HepG2 (cell line): ENCODE measurements at regions not wholly inside any gene's neighbourhood (a gene's known extent, or its start where the extent isn't known, plus 50 kb on each side); places are given as distances from the start of the nearest gene placed in this dataset.

Experiments used
- ATAC-seq: fragments of 200-7000 bp; cut with Tn5 transposase; 3 replicates; pipeline ENCODE4 v1.9.1; 2020; ENCODE audit warnings: mild to moderate bottlenecking, moderate library complexity
- BruUV-seq: library from RNA; stranded (reverse); fragments of 400-500 nt; replicated peaks from 2 replicates; lab custom pipeline; 2021; lab: Mats Ljungman, UMichigan
- CTCF ChIA-PET: fragments of 300-600 bp; formaldehyde crosslinking; extraction: SDS; loops from one replicate; lab custom pipeline; 2021; ENCODE audit warnings: low total read pairs, inconsistent platforms, low intra/inter-chr PET ratio; lab: Yijun Ruan, JAX
- POLR2A ChIA-PET: fragments of 350-600 bp; sonication (Branson Sonifier 250); formaldehyde crosslinking; loops from one replicate; lab custom pipeline; 2020; ENCODE audit warnings: antibody characterized with exemption, inconsistent platforms; lab: Yijun Ruan, JAX
- DNase-seq: peaks from one replicate; pipeline ENCODE4 v3.0.0-alpha.2; 2015; ENCODE audit warnings: low spot score
- FAIRE-seq: peaks from 3 replicates; lab custom pipeline; 2011; peaks lifted over from hg19 to GRCh38; lab: Jason Lieb, UNC
- H2AFZ ChIP-seq: one replicate; pipeline ENCODE4 v1.6.1; 2011; ENCODE audit warnings: low read length, inconsistent platforms
- H3K27ac ChIP-seq: fragments of 300-600 bp; 3 replicates; pipeline ENCODE4 v1.8.0; 2011; ENCODE audit warnings: mixed run types, mild to moderate bottlenecking, mixed read lengths, low read length, inconsistent platforms; ENCODE audit not compliant: insufficient read depth; ENCODE audit errors: extremely low read length
- H3K27me3 ChIP-seq, 2 experiments: fragments of 200-600 bp in 1 of 2; 2 replicates in 1 of 2; 3 replicates in 1 of 2; pipeline versions ENCODE4 v1.6.0 to v1.8.0; 2011; ENCODE audit warnings: low read length in 2 of 2, mild to moderate bottlenecking in 2 of 2, moderate library complexity in 2 of 2, inconsistent platforms in 1 of 2; ENCODE audit not compliant: insufficient read depth in 2 of 2, control insufficient read depth in 1 of 2
- H3K36me3 ChIP-seq, 2 experiments: fragments of 200-600 bp in 1 of 2; replicated peaks in 1 of 2; 2 replicates in 1 of 2; 3 replicates in 1 of 2; pipeline versions ENCODE4 v1.5.1 to v1.8.0; 2011; ENCODE audit warnings: low read length in 2 of 2, inconsistent platforms in 1 of 2; ENCODE audit not compliant: insufficient read depth in 2 of 2, control insufficient read depth in 1 of 2
- H3K4me1 ChIP-seq: 2 replicates; pipeline ENCODE4 v1.5.1; 2012; ENCODE audit warnings: low read length, inconsistent platforms; ENCODE audit not compliant: insufficient read depth
- H3K4me2 ChIP-seq: 2 replicates; pipeline ENCODE4 v1.6.0; 2011; ENCODE audit warnings: low read depth, low read length, inconsistent platforms
- H3K4me3 ChIP-seq, 3 experiments: fragments of 200-600 bp in 1 of 3; sonication (generic), shearing (Covaris generic) in 1 of 3; replicated peaks in 1 of 3; 2 replicates each; pipeline ENCODE4 v1.5.1; 2011 to 2016; ENCODE audit warnings: low read length in 3 of 3, inconsistent platforms in 2 of 3, low read depth in 2 of 3, mild to moderate bottlenecking in 2 of 3, control low read depth in 1 of 3, mixed read lengths in 1 of 3; ENCODE audit not compliant: insufficient read depth in 1 of 3
- H3K79me2 ChIP-seq: one replicate; pipeline ENCODE4 v1.6.1; 2011; ENCODE audit warnings: low read length, inconsistent platforms; ENCODE audit not compliant: insufficient read depth
- H3K9ac ChIP-seq: 2 replicates; pipeline ENCODE4 v1.6.0; 2011; ENCODE audit warnings: mild to moderate bottlenecking, low read depth, low read length, inconsistent platforms; ENCODE audit not compliant: insufficient read depth
- H3K9me3 ChIP-seq: 2 replicates; pipeline ENCODE4 v1.5.1; 2012; ENCODE audit warnings: mild to moderate bottlenecking, low read length
- H4K20me1 ChIP-seq: 2 replicates; pipeline ENCODE4 v1.6.0; 2011; ENCODE audit warnings: inconsistent platforms, mild to moderate bottlenecking, low read length, moderate library complexity; ENCODE audit not compliant: insufficient read depth
- CBFB ChIP-seq: sonication (generic); formaldehyde crosslinking; IDR thresholded peaks from 2 replicates; pipeline ENCODE4 v1.4.0; 2020; ENCODE audit warnings: missing genetic modification reagents
- CREBL2 ChIP-seq: sonication (generic); formaldehyde crosslinking; IDR thresholded peaks from 2 replicates; pipeline ENCODE4 v1.8.1; 2023; ENCODE audit warnings: missing genetic modification reagents, mild to moderate bottlenecking, borderline replicate concordance
- EEA1 ChIP-seq: sonication (generic); formaldehyde crosslinking; IDR thresholded peaks from 2 replicates; pipeline ENCODE4 v1.5.1; 2020; ENCODE audit warnings: mild to moderate bottlenecking, missing genetic modification reagents, borderline replicate concordance
- KMT2B ChIP-seq: IDR thresholded peaks from 2 replicates; pipeline ENCODE4 v1.6.1; 2016; ENCODE audit warnings: missing genetic modification reagents, missing compliant biosample characterization
- MAFF ChIP-seq: IDR thresholded peaks from 2 replicates; pipeline ENCODE4 v1.6.1; 2011; ENCODE audit warnings: low read depth, low read length, improper control_type of control experiment
- MAFK ChIP-seq, 2 experiments: IDR thresholded peaks in 1 of 2; conservative IDR thresholded peaks in 1 of 2; 2 replicates each; pipeline ENCODE4 v1.6.1; 2011; ENCODE audit warnings: improper control_type of control experiment in 2 of 2, low read length in 2 of 2
- PHF8 ChIP-seq: sonication (generic); formaldehyde crosslinking; IDR thresholded peaks from 2 replicates; pipeline ENCODE4 v1.5.0; 2020; ENCODE audit warnings: missing genetic modification reagents
- PITX1 ChIP-seq: sonication (generic); formaldehyde crosslinking; IDR thresholded peaks from 2 replicates; pipeline ENCODE4 v1.5.1; 2020; ENCODE audit warnings: mild to moderate bottlenecking, missing genetic modification reagents
- REXO4 ChIP-seq: sonication (generic); formaldehyde crosslinking; IDR thresholded peaks from 2 replicates; pipeline ENCODE4 v1.8.0; 2022; ENCODE audit warnings: missing genetic modification reagents, mild to moderate bottlenecking, borderline replicate concordance
- TARDBP ChIP-seq: sonication (generic); formaldehyde crosslinking; IDR thresholded peaks from 2 replicates; pipeline ENCODE4 v1.8.0; 2022; ENCODE audit warnings: mild to moderate bottlenecking, missing genetic modification reagents
- ZNF33B ChIP-seq: sonication (generic); formaldehyde crosslinking; IDR thresholded peaks from 2 replicates; pipeline ENCODE4 v1.5.1; 2020; ENCODE audit warnings: mild to moderate bottlenecking, missing genetic modification reagents
- ZNF674 ChIP-seq: sonication (generic); formaldehyde crosslinking; IDR thresholded peaks from 2 replicates; pipeline ENCODE4 v1.5.0; 2020; ENCODE audit warnings: low read depth, mild to moderate bottlenecking, missing genetic modification reagents
- ZNF7 ChIP-seq: IDR thresholded peaks from 2 replicates; pipeline ENCODE4 v1.6.1; 2016; ENCODE audit warnings: missing biosample characterization, missing genetic modification reagents
- ZNF773 ChIP-seq: sonication (generic); formaldehyde crosslinking; IDR thresholded peaks from 2 replicates; pipeline ENCODE4 v1.4.0; 2020; ENCODE audit warnings: missing genetic modification reagents, borderline replicate concordance
- WGBS: methylation state at CpG from one replicate; pipeline ENCODE4 v1.1.6; 2017; ENCODE audit warnings: low lambda C conversion rate; 5-methylcytosine and 5-hydroxymethylcytosine counted together
- in situ Hi-C: cut with HindIII; loops from 2 replicates; pipeline ENCODE4 v1.10.0; 2017; ENCODE audit warnings: low pct_unique_long_range_greater_than_20kb; ENCODE audit not compliant: extremely low pct_ligation_motif_present
- intact Hi-C: fragments of 100-400 bp; cut with micrococcal nuclease; formaldehyde crosslinking; loops from one replicate; pipeline ENCODE4 v1.10.0; 2022; ENCODE audit not compliant: unreplicated experiment
- TF ChIP-seq, protein P1 (sequence below): sonication (generic); formaldehyde crosslinking; IDR thresholded peaks from 2 replicates; pipeline ENCODE4 v1.4.0; 2020; ENCODE audit warnings: low read depth, missing genetic modification reagents
- TF ChIP-seq, protein P2 (sequence below): sonication (generic); formaldehyde crosslinking; IDR thresholded peaks from 2 replicates; pipeline ENCODE4 v1.5.0; 2020; ENCODE audit warnings: mild to moderate bottlenecking, missing genetic modification reagents, borderline replicate concordance

GRCh38 chr13:33918199-33918932 lies 100.4 kb downstream of the RFC3 start (continued):
- no peak for TF ChIP-seq ZNF773 (CRISPR knock-in tag)
- TF ChIP-seq CBFB (CRISPR knock-in tag) = no peak
- TF ChIP-seq MAFF = peak; percentile 67
- TF ChIP-seq ZNF7 (CRISPR knock-in tag) = no peak
- peak; percentile 75 to 79; a peak in 3 of 4 replicates for TF ChIP-seq MAFK (conservative IDR thresholded peaks at IDR 0.05 in 1 of 2, IDR thresholded peaks at IDR 0.05 in 1 of 2; ENCODE audit: low read length in 2 of 2)

GRCh38 chr13:33919120-33919519 lies 101.2 kb downstream of the RFC3 start:
- POLR2A ChIA-PET = no interaction called here
- CTCF ChIA-PET = no interaction called here
- no peaks in the 10 kb centered on the region for H3K9me3 ChIP-seq
- FAIRE-seq (no peak), DNase-seq (no peak), ATAC-seq (no peak)
- H3K27ac ChIP-seq = no peak overlapping the region
- H3K9ac ChIP-seq = no peak overlapping the region
- H3K79me2 ChIP-seq = no peaks in the 10 kb centered on the region
- H4K20me1 ChIP-seq = no peaks in the 10 kb centered on the region
- H3K4me2 ChIP-seq = no peak overlapping the region
- H3K4me1 ChIP-seq = no peaks in the 10 kb centered on the region
- intact Hi-C loops (no loop called here), in situ Hi-C loops (no loop called here)
- H3K36me3 ChIP-seq = no peaks in the 10 kb centered on the region
- BruUV-seq = no TSS peak
- no peak overlapping the region for H2AFZ ChIP-seq
- no peak overlapping the region for H3K4me3 ChIP-seq
- H3K27me3 ChIP-seq = no peaks in the 10 kb centered on the region
- WGBS = 98% methylated on average over 3 of the region's 3 CpGs
- TF ChIP-seq PITX1 = no peak
- no peak for TF ChIP-seq ZNF33B (CRISPR knock-in tag)
- no peak for TF ChIP-seq REXO4 (CRISPR knock-in tag)
- TF ChIP-seq TARDBP (CRISPR knock-in tag) = no peak
- no peak for TF ChIP-seq CREBL2 (CRISPR knock-in tag)
- no peak for TF ChIP-seq ZNF674 (CRISPR knock-in tag)
- no peak for TF ChIP-seq PHF8 (CRISPR knock-in tag)
- TF ChIP-seq, protein P1, sequence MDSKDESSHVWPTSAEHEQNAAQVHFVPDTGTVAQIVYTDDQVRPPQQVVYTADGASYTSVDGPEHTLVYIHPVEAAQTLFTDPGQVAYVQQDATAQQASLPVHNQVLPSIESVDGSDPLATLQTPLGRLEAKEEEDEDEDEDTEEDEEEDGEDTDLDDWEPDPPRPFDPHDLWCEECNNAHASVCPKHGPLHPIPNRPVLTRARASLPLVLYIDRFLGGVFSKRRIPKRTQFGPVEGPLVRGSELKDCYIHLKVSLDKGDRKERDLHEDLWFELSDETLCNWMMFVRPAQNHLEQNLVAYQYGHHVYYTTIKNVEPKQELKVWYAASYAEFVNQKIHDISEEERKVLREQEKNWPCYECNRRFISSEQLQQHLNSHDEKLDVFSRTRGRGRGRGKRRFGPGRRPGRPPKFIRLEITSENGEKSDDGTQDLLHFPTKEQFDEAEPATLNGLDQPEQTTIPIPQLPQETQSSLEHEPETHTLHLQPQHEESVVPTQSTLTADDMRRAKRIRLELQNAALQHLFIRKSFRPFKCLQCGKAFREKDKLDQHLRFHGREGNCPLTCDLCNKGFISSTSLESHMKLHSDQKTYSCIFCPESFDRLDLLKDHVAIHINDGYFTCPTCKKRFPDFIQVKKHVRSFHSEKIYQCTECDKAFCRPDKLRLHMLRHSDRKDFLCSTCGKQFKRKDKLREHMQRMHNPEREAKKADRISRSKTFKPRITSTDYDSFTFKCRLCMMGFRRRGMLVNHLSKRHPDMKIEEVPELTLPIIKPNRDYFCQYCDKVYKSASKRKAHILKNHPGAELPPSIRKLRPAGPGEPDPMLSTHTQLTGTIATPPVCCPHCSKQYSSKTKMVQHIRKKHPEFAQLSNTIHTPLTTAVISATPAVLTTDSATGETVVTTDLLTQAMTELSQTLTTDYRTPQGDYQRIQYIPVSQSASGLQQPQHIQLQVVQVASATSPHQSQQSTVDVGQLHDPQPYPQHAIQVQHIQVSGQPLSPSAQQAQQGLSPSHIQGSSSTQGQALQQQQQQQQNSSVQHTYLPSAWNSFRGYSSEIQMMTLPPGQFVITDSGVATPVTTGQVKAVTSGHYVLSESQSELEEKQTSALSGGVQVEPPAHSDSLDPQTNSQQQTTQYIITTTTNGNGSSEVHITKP (CRISPR knock-in tag) = no peak
- no peak for TF ChIP-seq KMT2B (CRISPR knock-in tag)
- TF ChIP-seq, protein P2, sequence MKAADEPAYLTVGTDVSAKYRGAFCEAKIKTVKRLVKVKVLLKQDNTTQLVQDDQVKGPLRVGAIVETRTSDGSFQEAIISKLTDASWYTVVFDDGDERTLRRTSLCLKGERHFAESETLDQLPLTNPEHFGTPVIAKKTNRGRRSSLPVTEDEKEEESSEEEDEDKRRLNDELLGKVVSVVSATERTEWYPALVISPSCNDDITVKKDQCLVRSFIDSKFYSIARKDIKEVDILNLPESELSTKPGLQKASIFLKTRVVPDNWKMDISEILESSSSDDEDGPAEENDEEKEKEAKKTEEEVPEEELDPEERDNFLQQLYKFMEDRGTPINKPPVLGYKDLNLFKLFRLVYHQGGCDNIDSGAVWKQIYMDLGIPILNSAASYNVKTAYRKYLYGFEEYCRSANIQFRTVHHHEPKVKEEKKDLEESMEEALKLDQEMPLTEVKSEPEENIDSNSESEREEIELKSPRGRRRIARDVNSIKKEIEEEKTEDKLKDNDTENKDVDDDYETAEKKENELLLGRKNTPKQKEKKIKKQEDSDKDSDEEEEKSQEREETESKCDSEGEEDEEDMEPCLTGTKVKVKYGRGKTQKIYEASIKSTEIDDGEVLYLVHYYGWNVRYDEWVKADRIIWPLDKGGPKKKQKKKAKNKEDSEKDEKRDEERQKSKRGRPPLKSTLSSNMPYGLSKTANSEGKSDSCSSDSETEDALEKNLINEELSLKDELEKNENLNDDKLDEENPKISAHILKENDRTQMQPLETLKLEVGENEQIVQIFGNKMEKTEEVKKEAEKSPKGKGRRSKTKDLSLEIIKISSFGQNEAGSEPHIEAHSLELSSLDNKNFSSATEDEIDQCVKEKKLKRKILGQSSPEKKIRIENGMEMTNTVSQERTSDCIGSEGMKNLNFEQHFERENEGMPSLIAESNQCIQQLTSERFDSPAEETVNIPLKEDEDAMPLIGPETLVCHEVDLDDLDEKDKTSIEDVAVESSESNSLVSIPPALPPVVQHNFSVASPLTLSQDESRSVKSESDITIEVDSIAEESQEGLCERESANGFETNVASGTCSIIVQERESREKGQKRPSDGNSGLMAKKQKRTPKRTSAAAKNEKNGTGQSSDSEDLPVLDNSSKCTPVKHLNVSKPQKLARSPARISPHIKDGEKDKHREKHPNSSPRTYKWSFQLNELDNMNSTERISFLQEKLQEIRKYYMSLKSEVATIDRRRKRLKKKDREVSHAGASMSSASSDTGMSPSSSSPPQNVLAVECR (CRISPR knock-in tag) = no peak
- no peak for TF ChIP-seq EEA1 (CRISPR knock-in tag)
